Activated gamma-delta T cell treated with anti-CD3 and anti-CD28 coated beads, Interleukin-2, amount 50 U/mL, for 16 hours (primary cell): ENCODE measurements at regions not wholly inside any gene's neighbourhood (a gene's known extent, or its start where the extent isn't known, plus 50 kb on each side); places are given as distances from the start of the nearest gene placed in this dataset.
"Not testable (repeated sequence)": the region's sequence is repeated elsewhere in the genome, so short reads cannot be mapped to it uniquely, and the experiment has no call there.

ENCODE experiments used
- DNase-seq: peaks from one replicate; pipeline ENCODE4 v3.0.0-alpha.2; 2020; ENCODE audit warnings: low read depth

- DNase-seq: no peak
Measured at GRCh38 chr3:124137216-124137615, 145.3 kb upstream of the ROPN1 start.

DNA sequence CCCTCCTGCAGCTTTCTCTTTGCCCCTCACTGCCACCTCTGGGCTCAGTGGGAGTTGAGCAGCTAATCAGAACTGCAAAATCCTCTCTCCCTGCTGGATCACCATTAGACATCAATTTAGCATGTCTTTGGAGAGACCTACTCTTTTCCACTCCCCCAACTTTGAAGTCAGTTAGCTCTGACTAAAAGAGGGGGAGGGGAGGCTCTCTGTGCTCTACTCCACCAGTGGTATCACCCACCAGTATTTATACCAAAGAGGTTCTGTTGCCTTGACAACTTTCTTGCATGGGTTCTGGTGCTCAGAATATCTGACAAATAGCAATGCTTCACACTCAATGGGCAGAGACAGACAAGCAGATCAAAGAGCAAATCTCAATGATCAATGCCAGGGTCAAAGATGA is 146.2 kb upstream of the ROPN1 start:
- DNase-seq: no peak

DNA sequence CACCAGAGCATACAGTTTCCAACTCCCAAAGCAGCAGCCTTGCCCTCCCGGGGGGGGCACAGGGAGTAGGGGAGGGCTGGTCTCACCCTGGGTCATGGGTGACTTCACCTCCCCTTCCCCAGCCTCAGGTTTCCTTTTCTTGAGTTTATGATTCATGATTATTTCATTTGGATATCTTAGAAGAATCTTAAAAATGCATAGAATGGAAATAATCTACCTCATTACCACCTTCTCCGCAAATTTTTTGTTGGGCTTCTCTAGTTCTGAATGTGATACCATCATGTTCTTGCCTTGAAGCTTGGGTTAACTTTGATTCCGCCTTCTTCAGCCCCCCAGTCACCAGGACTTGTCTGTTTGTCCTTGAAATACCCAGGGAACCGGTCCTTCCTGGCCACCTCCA is 148.8 kb upstream of the ROPN1 start:
- DNase-seq: no peak

DNA sequence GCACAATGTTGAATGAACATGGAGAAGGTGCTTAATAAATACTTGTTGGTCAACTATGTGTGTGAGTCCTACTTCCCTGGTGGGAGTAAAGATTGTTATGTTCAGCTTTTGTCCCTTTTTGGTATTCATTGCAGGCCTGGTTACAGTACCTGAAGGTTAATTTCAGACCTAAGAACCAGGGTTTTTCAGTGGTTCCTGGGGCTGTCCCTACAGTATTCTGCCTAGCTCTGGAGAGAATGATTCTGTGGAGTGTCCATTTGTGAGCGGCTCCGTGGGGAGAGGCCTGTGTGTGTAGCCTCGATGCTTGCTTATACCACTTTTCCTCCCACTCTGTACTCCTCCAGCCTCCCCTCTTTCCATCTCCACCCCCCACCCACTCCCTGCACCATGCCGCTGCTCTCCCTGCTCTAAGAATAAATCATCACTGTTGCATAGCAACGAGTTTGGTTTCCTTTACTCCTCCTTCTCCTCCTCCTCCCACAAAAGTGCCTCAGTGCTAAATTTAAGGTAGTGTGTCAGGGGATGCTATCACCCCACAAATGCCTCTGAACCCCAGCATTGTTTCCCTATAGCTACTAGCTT is 150.6 kb upstream of the ROPN1 start:
- no peak for DNase-seq

- no peak for DNase-seq
Measured at GRCh38 chr3:124143047-124143446, 151.1 kb upstream of the ROPN1 start.

GRCh38 chr3:124144035-124144814 is 152.3 kb upstream of the ROPN1 start:
- no peak for DNase-seq

DNA sequence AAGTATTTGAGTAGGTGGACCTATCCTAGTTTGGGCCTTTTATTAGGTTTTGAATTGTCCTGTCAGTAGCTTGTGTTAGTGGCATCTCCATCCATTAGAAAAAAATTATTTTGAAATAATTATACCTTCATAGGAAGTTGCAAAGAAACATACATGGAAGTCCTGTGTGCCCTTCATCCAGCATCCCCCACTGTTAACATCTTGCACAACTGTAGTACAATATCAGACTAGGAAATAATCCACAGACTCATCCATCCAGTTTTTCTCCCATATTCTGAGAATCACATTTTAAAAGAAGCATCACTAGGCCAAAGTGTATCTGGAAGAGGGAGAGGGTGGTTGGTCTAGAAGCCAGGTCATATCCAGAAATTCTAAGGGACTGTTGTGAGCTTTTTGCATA is 155.5 kb upstream of the ROPN1 start:
- DNase-seq: no peak

GRCh38 chr3:124147946-124148345 is 156.0 kb upstream of the ROPN1 start:
- no peak for DNase-seq

DNA sequence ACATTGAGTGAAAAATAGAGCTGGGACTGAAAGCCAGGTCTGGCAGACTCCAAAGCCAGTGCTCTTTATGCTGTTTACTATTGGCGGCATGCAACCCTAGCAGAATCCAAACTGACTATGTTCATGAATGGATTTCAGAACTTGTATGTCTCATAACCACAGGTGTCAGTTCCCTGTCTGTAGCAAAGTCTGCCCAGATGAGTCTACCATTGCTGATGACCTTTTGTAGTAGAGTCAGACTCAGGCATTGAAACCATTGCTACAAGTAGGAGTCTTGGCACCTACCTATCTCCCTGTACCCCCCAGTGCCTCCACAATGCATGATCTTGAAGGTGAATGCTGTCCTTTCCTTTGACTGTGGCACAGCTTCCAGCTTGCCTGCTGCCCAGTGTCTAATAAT is 157.2 kb upstream of the ROPN1 start:
- no peak for DNase-seq

GRCh38 chr3:124149771-124150170 is 157.8 kb upstream of the ROPN1 start:
- no peak for DNase-seq

DNA sequence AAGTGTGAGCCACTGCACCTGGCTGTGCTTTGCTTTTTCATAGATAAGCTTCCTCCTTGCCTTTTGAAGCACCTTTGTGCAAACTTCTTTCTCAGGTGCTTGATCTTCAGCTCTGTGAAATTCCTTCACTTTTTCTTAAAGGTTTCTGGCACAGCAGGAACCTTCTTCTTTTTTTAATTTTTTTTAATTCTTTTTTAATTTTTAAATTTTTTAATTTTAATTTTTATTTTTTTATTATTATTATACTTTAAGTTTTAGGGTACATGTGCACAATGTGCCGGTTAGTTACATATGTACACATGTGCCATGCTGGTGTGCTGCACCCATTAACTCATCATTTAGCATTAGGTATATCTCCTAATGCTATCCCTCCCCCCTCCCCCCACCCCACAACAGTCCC is 161.0 kb upstream of the ROPN1 start:
- not testable (repeated sequence) for DNase-seq

GRCh38 chr3:124156866-124157712 is 165.2 kb upstream of the ROPN1 start:
- DNase-seq: no peak

GRCh38 chr3:124157748-124158147 is 165.8 kb upstream of the ROPN1 start:
- no peak for DNase-seq

DNA sequence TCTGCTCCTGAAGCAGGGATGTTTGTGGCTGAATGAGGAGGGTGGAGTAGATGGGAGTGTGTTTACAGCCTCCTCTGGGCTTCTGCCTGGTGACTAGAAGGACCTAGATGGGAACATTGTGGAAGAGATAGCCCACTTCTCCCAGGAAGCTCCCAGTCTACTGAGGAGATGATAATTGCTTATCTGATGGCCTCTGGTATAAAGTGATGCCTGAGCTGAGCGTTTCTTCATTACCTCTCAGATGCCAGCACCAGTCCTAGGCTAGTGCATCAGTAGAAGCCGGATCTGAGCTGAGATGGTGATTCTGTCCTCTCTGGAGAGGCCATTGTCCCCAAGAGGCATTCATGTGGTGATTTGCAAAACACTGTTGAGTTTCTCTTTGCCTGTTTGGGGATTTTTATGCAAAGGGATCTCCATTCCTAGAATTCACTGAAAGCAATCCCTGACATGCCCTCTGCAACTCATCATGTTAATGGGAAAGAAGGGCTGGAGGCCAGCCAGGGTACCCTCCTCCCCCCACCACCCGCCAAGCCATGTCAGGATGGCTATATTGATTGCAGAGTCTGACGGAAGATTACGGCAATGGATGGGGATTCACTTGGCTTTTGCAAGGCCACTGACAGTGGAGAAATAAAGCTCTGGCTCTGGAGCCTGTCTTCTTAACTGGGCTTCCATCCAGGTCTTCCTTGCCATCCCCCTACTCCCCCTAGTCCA is 166.4 kb upstream of the ROPN1 start:
- DNase-seq: no peak

- no peak for DNase-seq
Measured at GRCh38 chr3:124161448-124161847, 169.5 kb upstream of the ROPN1 start.

GRCh38 chr3:124163689-124164088 is 171.8 kb upstream of the ROPN1 start:
- DNase-seq: no peak

GRCh38 chr3:124168271-124168670 is 176.3 kb upstream of the ROPN1 start:
- DNase-seq: no peak

GRCh38 chr3:124172283-124172682 is 180.4 kb upstream of the ROPN1 start:
- DNase-seq: no peak

DNA sequence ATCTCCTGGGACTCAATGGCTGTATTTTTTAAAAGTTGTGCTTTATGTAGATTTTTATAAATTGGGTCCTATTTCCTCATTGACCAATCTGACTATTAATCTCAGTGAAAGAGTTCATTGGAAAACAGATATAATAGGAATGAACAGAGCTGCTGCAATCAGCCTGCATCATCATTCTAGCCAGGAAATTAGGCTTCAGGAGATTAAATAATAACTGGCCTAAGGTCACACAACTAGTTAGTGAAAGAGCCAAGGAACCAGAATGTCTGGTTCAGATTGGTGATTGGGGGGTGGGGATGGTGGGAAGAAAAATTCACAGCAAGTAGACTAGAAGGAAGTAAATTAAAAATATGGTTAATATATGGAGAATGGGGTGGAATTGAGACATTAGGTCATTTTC is 180.9 kb upstream of the ROPN1 start:
- no peak for DNase-seq

DNA sequence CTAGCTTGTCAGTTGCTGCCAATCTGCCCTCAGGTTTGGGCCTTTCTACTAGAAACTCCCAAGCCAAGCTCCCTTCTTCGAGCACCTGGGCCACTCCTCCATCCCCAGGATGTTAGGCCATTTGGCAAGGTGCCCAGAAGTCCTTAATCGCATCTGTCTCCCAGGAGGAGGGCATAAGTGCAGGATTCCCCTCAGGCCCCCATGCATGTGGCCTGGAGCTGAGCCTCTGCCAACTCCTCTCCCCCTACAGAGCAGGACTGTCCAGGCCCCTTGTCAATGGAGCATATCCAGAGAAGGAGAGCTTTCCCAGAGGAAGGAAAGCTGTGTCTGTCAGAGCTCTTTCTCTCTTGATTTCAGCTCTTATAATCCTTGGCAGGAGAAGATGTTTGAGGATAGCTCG is 182.6 kb upstream of the ROPN1 start:
- DNase-seq: no peak

GRCh38 chr3:124174910-124175874 is 183.3 kb upstream of the ROPN1 start:
- no peak for DNase-seq
